Panc1 (cell line): ENCODE measurements at regions not wholly inside any gene's neighbourhood (a gene's known extent, or its start where the extent isn't known, plus 50 kb on each side); places are given as distances from the start of the nearest gene placed in this dataset.

Experiments
- POLR2AphosphoS5 ChIP-seq: IDR thresholded peaks from 2 replicates; pipeline ENCODE4 v1.6.1; 2012; ENCODE audit warnings: mild to moderate bottlenecking, low read depth, low read length, moderate library complexity
- TCF7L2 ChIP-seq: IDR thresholded peaks from 2 replicates; pipeline ENCODE4 v1.6.1; 2011; ENCODE audit warnings: mild to moderate bottlenecking, low read depth, low read length, inconsistent platforms
- TF ChIP-seq, protein P1 (sequence below): fragments of 450-650 bp; IDR thresholded peaks from 2 replicates; pipeline ENCODE4 v1.5.1; 2017; ENCODE audit warnings: mild to moderate bottlenecking

DNA sequence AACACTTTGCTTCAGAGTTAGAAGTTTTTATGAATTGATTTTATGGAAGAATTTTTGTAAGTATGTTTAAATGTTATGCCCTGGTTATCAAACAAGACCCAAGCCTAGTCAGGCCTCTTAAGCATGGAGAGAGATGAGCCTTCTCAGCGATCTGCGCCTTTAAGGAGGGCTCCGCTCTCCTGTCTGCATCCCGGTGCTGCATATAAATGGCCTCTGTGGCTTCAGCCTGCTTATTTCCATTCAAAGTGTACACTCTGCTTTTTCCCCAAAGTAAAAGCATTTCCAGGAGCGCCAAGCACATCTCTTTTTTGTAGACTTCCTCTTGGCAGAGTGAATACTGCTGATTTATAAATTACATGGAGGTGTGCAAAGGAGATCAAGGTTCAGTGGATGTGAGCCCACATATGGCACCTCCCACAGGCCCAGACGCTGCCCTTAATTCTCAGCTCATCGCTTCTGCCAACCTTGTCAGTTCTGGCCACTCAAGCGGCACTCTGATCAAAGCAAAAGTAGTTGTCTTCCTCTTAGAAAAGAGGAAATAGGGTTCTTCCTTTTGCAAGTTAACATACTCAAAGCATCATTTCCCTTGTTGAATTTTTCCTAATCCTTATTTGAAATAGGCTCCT lies 70.0 kb upstream of the SFMBT2 start:
- TF ChIP-seq, protein P1, sequence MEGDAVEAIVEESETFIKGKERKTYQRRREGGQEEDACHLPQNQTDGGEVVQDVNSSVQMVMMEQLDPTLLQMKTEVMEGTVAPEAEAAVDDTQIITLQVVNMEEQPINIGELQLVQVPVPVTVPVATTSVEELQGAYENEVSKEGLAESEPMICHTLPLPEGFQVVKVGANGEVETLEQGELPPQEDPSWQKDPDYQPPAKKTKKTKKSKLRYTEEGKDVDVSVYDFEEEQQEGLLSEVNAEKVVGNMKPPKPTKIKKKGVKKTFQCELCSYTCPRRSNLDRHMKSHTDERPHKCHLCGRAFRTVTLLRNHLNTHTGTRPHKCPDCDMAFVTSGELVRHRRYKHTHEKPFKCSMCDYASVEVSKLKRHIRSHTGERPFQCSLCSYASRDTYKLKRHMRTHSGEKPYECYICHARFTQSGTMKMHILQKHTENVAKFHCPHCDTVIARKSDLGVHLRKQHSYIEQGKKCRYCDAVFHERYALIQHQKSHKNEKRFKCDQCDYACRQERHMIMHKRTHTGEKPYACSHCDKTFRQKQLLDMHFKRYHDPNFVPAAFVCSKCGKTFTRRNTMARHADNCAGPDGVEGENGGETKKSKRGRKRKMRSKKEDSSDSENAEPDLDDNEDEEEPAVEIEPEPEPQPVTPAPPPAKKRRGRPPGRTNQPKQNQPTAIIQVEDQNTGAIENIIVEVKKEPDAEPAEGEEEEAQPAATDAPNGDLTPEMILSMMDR = no peak
- TF ChIP-seq TCF7L2 = no peak
- TF ChIP-seq POLR2AphosphoS5 = no peak
